ENCODE measurements at regions not wholly inside any gene's neighbourhood (a gene's known extent, or its start where the extent isn't known, plus 50 kb on each side); places are given as distances from the start of the nearest gene placed in this dataset.

- peaks cover 13% of the 10 kb centered on the region for H3K27me3 Mint-ChIP-seq (ENCODE audit: low read depth, unreplicated experiment)
- Histone ChIP-seq H3K79me2 (ENCODE audit: insufficient read depth, low read length) (no peaks in the 10 kb centered on the region), H3K27me3 (ENCODE audit: insufficient read depth, low read length) (no peaks in the 10 kb centered on the region), H2AFZ (ENCODE audit: low read depth, low read length) (no peak overlapping the region), H3K9me3 (ENCODE audit: insufficient read depth, low read depth, low read length) (no peaks in the 10 kb centered on the region), H3K4me3 (ENCODE audit: insufficient read depth, low read depth, low read length) (no peak overlapping the region), H3K36me3 (ENCODE audit: insufficient read depth, low read length) (no peaks in the 10 kb centered on the region), H3K9ac (ENCODE audit: low read length) (no peak overlapping the region), H3K27ac (ENCODE audit: low read depth, low read length) (no peak overlapping the region), H3K4me2 (ENCODE audit: low read length) (no peak overlapping the region), H4K20me1 (ENCODE audit: insufficient read depth, low read length) (no peaks in the 10 kb centered on the region), H3K4me1 (ENCODE audit: insufficient read depth, low read length) (no peaks in the 10 kb centered on the region)
- no peaks in the 10 kb centered on the region for H3K36me3 Mint-ChIP-seq (ENCODE audit: low read depth, unreplicated experiment)
- TF ChIP-seq EZH2 (IDR thresholded peaks at IDR 0.05; ENCODE audit: insufficient read depth, low read length) (no peak), CTCF (IDR thresholded peaks at IDR 0.05; ENCODE audit: insufficient read depth, low read depth, low read length) (no peak)
- no peak for FAIRE-seq
- no peak overlapping the region for H3K4me3 Mint-ChIP-seq (ENCODE audit: unreplicated experiment)
- H3K9me3 Mint-ChIP-seq (ENCODE audit: unreplicated experiment) = peaks cover 2% of the 10 kb centered on the region
- H3K27ac Mint-ChIP-seq (ENCODE audit: unreplicated experiment) = no peak overlapping the region
- no peak for DNase-seq (ENCODE audit: low read depth)
- no peaks in the 10 kb centered on the region for H3K4me1 Mint-ChIP-seq (ENCODE audit: low read depth, unreplicated experiment)
These were observed 658.8 kb downstream of the ACTL7B start for GRCh38 chr9:108197008-108197365.

DNA sequence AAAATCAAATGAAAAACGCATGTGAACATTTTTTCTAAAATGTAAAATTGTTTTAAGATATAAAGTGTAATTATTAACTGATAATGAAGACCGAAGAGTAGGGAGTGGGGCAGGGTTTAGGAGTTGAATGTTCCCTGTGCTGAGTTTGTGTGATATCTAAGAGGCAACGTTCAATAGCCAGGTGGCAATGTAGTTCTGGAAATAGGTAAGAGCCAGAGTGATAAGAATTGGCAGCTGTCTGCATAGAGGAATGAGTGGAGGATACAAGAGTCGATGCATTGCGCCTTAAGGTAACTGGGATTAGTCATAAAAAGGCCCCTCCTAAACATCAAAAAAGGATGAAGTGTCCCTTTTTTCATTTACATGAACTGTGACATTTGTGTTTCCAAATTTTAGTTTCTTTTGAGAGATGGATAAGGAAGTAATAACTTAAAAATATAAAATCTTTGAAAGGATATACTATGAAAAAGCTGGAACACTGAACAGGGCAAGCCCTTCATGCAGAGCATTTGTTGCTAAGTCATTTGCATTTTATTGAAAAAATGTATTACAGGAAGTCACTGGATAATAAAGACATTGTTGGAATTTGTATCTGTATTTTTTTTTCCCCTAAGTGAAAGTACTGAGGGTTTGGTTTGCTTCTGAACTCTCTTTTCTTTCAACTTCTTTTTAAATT is 659.3 kb downstream of the ACTL7B start:
- H3K36me3 Mint-ChIP-seq (ENCODE audit: low read depth, unreplicated experiment) = no peaks in the 10 kb centered on the region
- peaks cover 13% of the 10 kb centered on the region for H3K27me3 Mint-ChIP-seq (ENCODE audit: low read depth, unreplicated experiment)
- H3K27ac Mint-ChIP-seq (ENCODE audit: unreplicated experiment) = no peak overlapping the region
- Histone ChIP-seq H3K27me3 (ENCODE audit: insufficient read depth, low read length) (no peaks in the 10 kb centered on the region), H3K4me3 (ENCODE audit: insufficient read depth, low read depth, low read length) (no peak overlapping the region), H2AFZ (ENCODE audit: low read depth, low read length) (no peak overlapping the region), H3K4me2 (ENCODE audit: low read length) (no peak overlapping the region), H3K27ac (ENCODE audit: low read depth, low read length) (no peak overlapping the region), H3K79me2 (ENCODE audit: insufficient read depth, low read length) (no peaks in the 10 kb centered on the region), H3K9ac (ENCODE audit: low read length) (no peak overlapping the region), H3K9me3 (ENCODE audit: insufficient read depth, low read depth, low read length) (no peaks in the 10 kb centered on the region), H3K4me1 (ENCODE audit: insufficient read depth, low read length) (no peaks in the 10 kb centered on the region), H3K36me3 (ENCODE audit: insufficient read depth, low read length) (no peaks in the 10 kb centered on the region), H4K20me1 (ENCODE audit: insufficient read depth, low read length) (no peaks in the 10 kb centered on the region)
- FAIRE-seq = no peak
- H3K4me1 Mint-ChIP-seq (ENCODE audit: low read depth, unreplicated experiment) = no peaks in the 10 kb centered on the region
- DNase-seq (ENCODE audit: low read depth) = no peak
- H3K9me3 Mint-ChIP-seq (ENCODE audit: unreplicated experiment) = peaks cover 2% of the 10 kb centered on the region
- no peak overlapping the region for H3K4me3 Mint-ChIP-seq (ENCODE audit: unreplicated experiment)
- TF ChIP-seq EZH2 (IDR thresholded peaks at IDR 0.05; ENCODE audit: insufficient read depth, low read length) = no peak
- no peak for TF ChIP-seq CTCF (IDR thresholded peaks at IDR 0.05; ENCODE audit: insufficient read depth, low read depth, low read length)

DNA sequence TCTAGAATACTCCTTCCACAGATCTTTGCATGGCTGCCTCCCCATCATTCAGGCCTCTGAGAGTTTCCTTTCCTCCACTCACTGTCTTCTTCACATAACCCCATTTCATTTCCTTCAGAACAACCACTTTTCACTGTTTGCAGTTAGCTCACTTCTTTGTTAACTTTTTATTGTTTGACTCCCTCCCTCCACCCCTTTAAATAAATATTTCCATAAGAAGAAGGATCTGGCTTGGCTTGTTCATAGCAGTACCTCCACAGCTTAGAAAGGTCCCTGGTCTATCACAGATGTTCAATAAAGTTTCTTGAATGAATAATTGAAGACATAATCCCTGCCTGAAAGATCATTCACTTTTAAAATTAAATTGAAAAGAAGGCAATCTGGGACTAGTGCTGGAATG is 661.6 kb downstream of the ACTL7B start:
- FAIRE-seq (no peak), DNase-seq (ENCODE audit: low read depth) (no peak)
- Histone ChIP-seq H3K9ac (ENCODE audit: low read length) (no peak overlapping the region), H4K20me1 (ENCODE audit: insufficient read depth, low read length) (no peaks in the 10 kb centered on the region), H3K4me3 (ENCODE audit: insufficient read depth, low read depth, low read length) (no peak overlapping the region), H3K36me3 (ENCODE audit: insufficient read depth, low read length) (no peaks in the 10 kb centered on the region), H3K79me2 (ENCODE audit: insufficient read depth, low read length) (no peaks in the 10 kb centered on the region), H3K4me1 (ENCODE audit: insufficient read depth, low read length) (no peaks in the 10 kb centered on the region), H3K4me2 (ENCODE audit: low read length) (no peak overlapping the region), H3K27ac (ENCODE audit: low read depth, low read length) (no peak overlapping the region), H2AFZ (ENCODE audit: low read depth, low read length) (no peak overlapping the region), H3K9me3 (ENCODE audit: insufficient read depth, low read depth, low read length) (no peaks in the 10 kb centered on the region), H3K27me3 (ENCODE audit: insufficient read depth, low read length) (no peaks in the 10 kb centered on the region)
- H3K4me3 Mint-ChIP-seq (ENCODE audit: unreplicated experiment) = no peak overlapping the region
- H3K9me3 Mint-ChIP-seq (ENCODE audit: unreplicated experiment) = no peaks in the 10 kb centered on the region
- H3K4me1 Mint-ChIP-seq (ENCODE audit: low read depth, unreplicated experiment) = no peaks in the 10 kb centered on the region
- no peak for TF ChIP-seq EZH2 (IDR thresholded peaks at IDR 0.05; ENCODE audit: insufficient read depth, low read length)
- no peak for TF ChIP-seq CTCF (IDR thresholded peaks at IDR 0.05; ENCODE audit: insufficient read depth, low read depth, low read length)
- peaks cover 13% of the 10 kb centered on the region for H3K27me3 Mint-ChIP-seq (ENCODE audit: low read depth, unreplicated experiment)
- H3K27ac Mint-ChIP-seq (ENCODE audit: unreplicated experiment) = no peak overlapping the region
- H3K36me3 Mint-ChIP-seq (ENCODE audit: low read depth, unreplicated experiment) = no peaks in the 10 kb centered on the region

All from astrocyte (in vitro differentiated cells and primary cell).